ENCODE measurements at regions not wholly inside any gene's neighbourhood (a gene's known extent, or its start where the extent isn't known, plus 50 kb on each side); places are given as distances from the start of the nearest gene placed in this dataset.

GRCh38 chr6:133757335-133757734 is 131.6 kb upstream of the TCF21 start:
- H3K4me1 ChIP-seq = peaks cover 0 to 83% (median 21%) of the 10 kb centered on the region in 4 donors
- no peaks in the 10 kb centered on the region for H3K27me3 ChIP-seq
- no peak for DNase-seq
- no peak for TF ChIP-seq CTCF (IDR thresholded peaks at IDR 0.05)
- intact Hi-C loops (cut with DNase I; ENCODE audit: low total_unique reads) = no loop called here
- no peaks in the 10 kb centered on the region for H3K9me3 ChIP-seq
- H3K36me3 ChIP-seq = no peaks in the 10 kb centered on the region
- no peak overlapping the region for H3K4me3 ChIP-seq
- peak overlapping the region; percentile 59 for H3K27ac ChIP-seq

- peaks cover 0 to 91% (median 30%) of the 10 kb centered on the region in 4 donors for H3K4me1 ChIP-seq
Measured at GRCh38 chr6:133758815-133759335, 130.0 kb upstream of the TCF21 start.

GRCh38 chr6:133759524-133759923 is 129.4 kb upstream of the TCF21 start:
- intact Hi-C loops (cut with DNase I; ENCODE audit: low total_unique reads) = no loop called here
- no peaks in the 10 kb centered on the region for H3K36me3 ChIP-seq
- H3K9me3 ChIP-seq = no peaks in the 10 kb centered on the region
- DNase-seq = no peak
- H3K4me3 ChIP-seq = no peak overlapping the region
- H3K27ac ChIP-seq = no peak overlapping the region
- no peak for TF ChIP-seq CTCF (IDR thresholded peaks at IDR 0.05)
- H3K4me1 ChIP-seq = peaks cover 0 to 93% (median 31%) of the 10 kb centered on the region in 4 donors
- H3K27me3 ChIP-seq = no peaks in the 10 kb centered on the region

More at GRCh38 chr6:133758815-133759335, 130.0 kb upstream of the TCF21 start:
- Histone ChIP-seq H3K4me3 (no peak overlapping the region), H3K36me3 (no peaks in the 10 kb centered on the region), H3K9me3 (no peaks in the 10 kb centered on the region), H3K27ac (peak overlapping the region; percentile 59), H3K27me3 (no peaks in the 10 kb centered on the region)
- TF ChIP-seq CTCF (IDR thresholded peaks at IDR 0.05) = no peak
- no peak for DNase-seq
- intact Hi-C loops (cut with DNase I; ENCODE audit: low total_unique reads) = no loop called here

- no peaks in the 10 kb centered on the region for H3K27me3 ChIP-seq
- intact Hi-C loops (cut with DNase I; ENCODE audit: low total_unique reads) = no loop called here
- no peaks in the 10 kb centered on the region for H3K36me3 ChIP-seq
- H3K4me1 ChIP-seq = peaks cover 0 to 82% (median 25%) of the 10 kb centered on the region in 4 donors
- no peaks in the 10 kb centered on the region for H3K9me3 ChIP-seq
- no peak for TF ChIP-seq CTCF (IDR thresholded peaks at IDR 0.05)
- DNase-seq = no peak
- H3K27ac ChIP-seq = peak overlapping the region; percentile 48 to 49
- H3K4me3 ChIP-seq = no peak overlapping the region
Measured at GRCh38 chr6:133761706-133762105, 127.2 kb upstream of the TCF21 start.

- peak overlapping the region; percentile 48 to 53 for H3K27ac ChIP-seq
- H3K9me3 ChIP-seq = no peaks in the 10 kb centered on the region
- H3K4me1 ChIP-seq = peaks cover 0 to 58% (median 15%) of the 10 kb centered on the region in 4 donors
- H3K27me3 ChIP-seq = no peaks in the 10 kb centered on the region
- no peaks in the 10 kb centered on the region for H3K36me3 ChIP-seq
- no peak overlapping the region for H3K4me3 ChIP-seq
- no peak for TF ChIP-seq CTCF (IDR thresholded peaks at IDR 0.05)
- intact Hi-C loops (cut with DNase I; ENCODE audit: low total_unique reads) = no loop called here
- DNase-seq = no peak
Measured at GRCh38 chr6:133764008-133764753, 124.7 kb upstream of the TCF21 start.

Data from tibial artery (tissue), 4 donors.